ENCODE measurements at regions not wholly inside any gene's neighbourhood (a gene's known extent, or its start where the extent isn't known, plus 50 kb on each side); places are given as distances from the start of the nearest gene placed in this dataset.

DNA sequence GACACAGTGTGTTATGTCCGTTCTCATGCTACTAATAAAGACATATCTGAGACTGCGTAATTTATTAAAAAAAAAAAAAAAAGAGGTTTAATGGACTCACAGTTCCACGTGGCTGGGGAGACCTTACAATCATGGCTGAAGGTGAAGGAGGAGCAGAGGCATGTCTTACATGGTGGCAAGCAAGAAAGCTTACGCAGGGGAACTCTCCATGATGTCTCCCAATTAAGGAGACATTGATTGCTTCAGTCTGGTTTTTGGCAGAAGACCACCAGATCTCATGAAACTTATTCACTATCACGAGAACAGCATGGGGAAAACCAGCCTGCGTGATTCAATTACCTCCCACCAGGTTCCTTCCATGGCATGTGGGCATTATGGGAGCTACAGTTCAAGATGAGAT lies 221.8 kb downstream of the ASMT start:
- TF ChIP-seq, protein P1, sequence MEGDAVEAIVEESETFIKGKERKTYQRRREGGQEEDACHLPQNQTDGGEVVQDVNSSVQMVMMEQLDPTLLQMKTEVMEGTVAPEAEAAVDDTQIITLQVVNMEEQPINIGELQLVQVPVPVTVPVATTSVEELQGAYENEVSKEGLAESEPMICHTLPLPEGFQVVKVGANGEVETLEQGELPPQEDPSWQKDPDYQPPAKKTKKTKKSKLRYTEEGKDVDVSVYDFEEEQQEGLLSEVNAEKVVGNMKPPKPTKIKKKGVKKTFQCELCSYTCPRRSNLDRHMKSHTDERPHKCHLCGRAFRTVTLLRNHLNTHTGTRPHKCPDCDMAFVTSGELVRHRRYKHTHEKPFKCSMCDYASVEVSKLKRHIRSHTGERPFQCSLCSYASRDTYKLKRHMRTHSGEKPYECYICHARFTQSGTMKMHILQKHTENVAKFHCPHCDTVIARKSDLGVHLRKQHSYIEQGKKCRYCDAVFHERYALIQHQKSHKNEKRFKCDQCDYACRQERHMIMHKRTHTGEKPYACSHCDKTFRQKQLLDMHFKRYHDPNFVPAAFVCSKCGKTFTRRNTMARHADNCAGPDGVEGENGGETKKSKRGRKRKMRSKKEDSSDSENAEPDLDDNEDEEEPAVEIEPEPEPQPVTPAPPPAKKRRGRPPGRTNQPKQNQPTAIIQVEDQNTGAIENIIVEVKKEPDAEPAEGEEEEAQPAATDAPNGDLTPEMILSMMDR (conservative IDR thresholded peaks at IDR 0.05 in 1 of 2, IDR thresholded peaks at IDR 0.05 in 1 of 2; ENCODE audit: extremely low read depth in 1 of 2, insufficient read depth in 1 of 2, low read depth in 1 of 2, low read length in 2 of 2): no peak
- no peak for TF ChIP-seq EZH2 (IDR thresholded peaks at IDR 0.05; ENCODE audit: borderline replicate concordance, low read length)

Data from mammary epithelial cell (primary cell).